ENCODE measurements at regions not wholly inside any gene's neighbourhood (a gene's known extent, or its start where the extent isn't known, plus 50 kb on each side); places are given as distances from the start of the nearest gene placed in this dataset.
"Not testable (repeated sequence)": the region's sequence is repeated elsewhere in the genome, so short reads cannot be mapped to it uniquely, and the experiment has no call there.

- not testable (repeated sequence) for TF ChIP-seq CTCF (conservative IDR thresholded peaks at IDR 0.05 in 1 of 2, IDR thresholded peaks at IDR 0.05 in 1 of 2; ENCODE audit: extremely low read depth in 1 of 2, insufficient read depth in 1 of 2, low read depth in 1 of 2, low read length in 2 of 2); EZH2 (IDR thresholded peaks at IDR 0.05; ENCODE audit: borderline replicate concordance, low read length)
Measured at GRCh38 chr11:87623531-87624365, 551.5 kb downstream of the RAB38 start.

All from mammary epithelial cell (primary cell).